ENCODE measurements at regions not wholly inside any gene's neighbourhood (a gene's known extent, or its start where the extent isn't known, plus 50 kb on each side); places are given as distances from the start of the nearest gene placed in this dataset.
"Not testable (repeated sequence)": the region's sequence is repeated elsewhere in the genome, so short reads cannot be mapped to it uniquely, and the experiment has no call there.

DNA sequence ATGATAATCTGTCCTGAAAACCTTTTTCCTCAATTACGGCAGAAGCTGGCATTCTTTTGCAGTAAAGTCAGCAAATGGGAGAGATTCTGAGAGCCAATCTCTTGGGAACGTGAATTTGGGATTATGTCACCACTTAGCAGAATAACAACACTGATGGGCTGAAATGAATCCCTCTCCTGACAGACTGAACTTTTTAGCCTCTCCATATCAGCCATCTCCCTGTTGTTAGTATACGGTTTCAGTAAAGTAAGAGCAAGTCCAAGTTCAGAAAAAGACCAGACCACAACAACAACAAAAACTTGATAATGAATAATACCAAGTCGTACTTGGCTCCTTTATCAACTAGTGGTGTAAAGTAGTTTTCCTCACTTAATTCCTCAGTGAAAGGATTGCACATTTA, 1048.8 kb downstream of the GATA3 start:
- WGBS, 2 donors, result 36 to 37% methylated on average over 4 of the region's 4 CpGs
- Histone ChIP-seq H3K36me3 (no peaks in the 10 kb centered on the region), H3K27ac (no peak overlapping the region), H3K4me3 (no peak overlapping the region), H3K27me3 (no peaks in the 10 kb centered on the region), H3K4me1 (no peaks in the 10 kb centered on the region), H3K9me3 (no peaks in the 10 kb centered on the region)
- intact Hi-C loops (cut with DNase I), result no loop called here
- FAIRE-seq, result no peak
- no peak for DNase-seq
- ATAC-seq, result no peak
- TF ChIP-seq, protein P1, sequence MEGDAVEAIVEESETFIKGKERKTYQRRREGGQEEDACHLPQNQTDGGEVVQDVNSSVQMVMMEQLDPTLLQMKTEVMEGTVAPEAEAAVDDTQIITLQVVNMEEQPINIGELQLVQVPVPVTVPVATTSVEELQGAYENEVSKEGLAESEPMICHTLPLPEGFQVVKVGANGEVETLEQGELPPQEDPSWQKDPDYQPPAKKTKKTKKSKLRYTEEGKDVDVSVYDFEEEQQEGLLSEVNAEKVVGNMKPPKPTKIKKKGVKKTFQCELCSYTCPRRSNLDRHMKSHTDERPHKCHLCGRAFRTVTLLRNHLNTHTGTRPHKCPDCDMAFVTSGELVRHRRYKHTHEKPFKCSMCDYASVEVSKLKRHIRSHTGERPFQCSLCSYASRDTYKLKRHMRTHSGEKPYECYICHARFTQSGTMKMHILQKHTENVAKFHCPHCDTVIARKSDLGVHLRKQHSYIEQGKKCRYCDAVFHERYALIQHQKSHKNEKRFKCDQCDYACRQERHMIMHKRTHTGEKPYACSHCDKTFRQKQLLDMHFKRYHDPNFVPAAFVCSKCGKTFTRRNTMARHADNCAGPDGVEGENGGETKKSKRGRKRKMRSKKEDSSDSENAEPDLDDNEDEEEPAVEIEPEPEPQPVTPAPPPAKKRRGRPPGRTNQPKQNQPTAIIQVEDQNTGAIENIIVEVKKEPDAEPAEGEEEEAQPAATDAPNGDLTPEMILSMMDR (IDR thresholded peaks at IDR 0.05), result no peak

DNA sequence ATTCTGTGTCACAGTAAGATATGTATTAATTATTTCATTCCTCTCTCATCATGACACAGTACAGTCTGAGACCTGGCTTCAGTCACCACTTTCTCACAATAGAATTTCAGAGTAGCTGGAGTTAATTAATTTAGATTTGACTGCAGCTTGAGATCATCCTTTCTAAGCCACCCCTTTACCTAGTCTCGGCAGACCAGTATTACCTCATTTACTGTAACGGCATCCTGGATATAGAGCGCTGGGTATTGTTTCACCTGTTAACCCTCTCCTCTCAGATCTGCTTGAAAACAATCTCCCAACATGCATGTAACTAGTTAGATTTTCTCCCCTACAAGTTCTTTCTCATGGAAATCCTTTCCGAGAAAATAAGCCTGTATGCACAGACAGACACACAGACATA, 1057.5 kb downstream of the GATA3 start:
- DNase-seq, result no peak
- no peak for FAIRE-seq
- Histone ChIP-seq H3K27me3 (peaks cover 0 to 8% (median 0%) of the 10 kb centered on the region in 4 donors), H3K4me1 (no peaks in the 10 kb centered on the region), H3K36me3 (no peaks in the 10 kb centered on the region), H3K27ac (no peak overlapping the region), H3K9me3 (no peaks in the 10 kb centered on the region), H3K4me3 (no peak overlapping the region)
- no peak for ATAC-seq
- TF ChIP-seq, protein P1 (IDR thresholded peaks at IDR 0.05), result no peak
- 12 to 15% methylated on average over 4 of the region's 4 CpGs for WGBS, 2 donors
- intact Hi-C loops (cut with DNase I), result no loop called here

DNA sequence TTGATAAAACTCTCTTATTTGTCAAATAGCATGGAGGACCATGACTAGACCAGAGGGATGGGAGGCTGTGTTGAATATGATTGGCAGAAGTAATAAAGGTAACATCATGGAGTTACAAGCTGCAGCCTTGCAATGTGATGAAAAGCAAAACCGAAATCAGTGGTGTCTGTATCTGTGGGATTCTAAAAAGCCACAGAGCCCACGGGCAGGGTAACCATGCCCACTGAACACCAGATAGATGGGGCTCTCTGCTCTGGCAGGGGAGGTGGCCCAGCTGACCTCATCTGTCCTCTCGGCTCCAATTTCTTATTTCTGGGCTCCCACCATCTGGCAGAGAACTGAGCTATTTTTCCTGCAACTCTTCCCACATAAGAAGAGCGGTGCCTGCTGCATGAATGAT, 1072.2 kb downstream of the GATA3 start:
- Histone ChIP-seq H3K9me3 (no peaks in the 10 kb centered on the region), H3K36me3 (no peaks in the 10 kb centered on the region), H3K4me1 (no peaks in the 10 kb centered on the region), H3K27me3 (no peaks in the 10 kb centered on the region), H3K4me3 (no peak overlapping the region), H3K27ac (no peak overlapping the region)
- TF ChIP-seq, protein P1 (IDR thresholded peaks at IDR 0.05), result no peak
- ATAC-seq (no peak), DNase-seq (no peak), FAIRE-seq (no peak)
- 44 to 61% methylated on average over 4 of the region's 4 CpGs for WGBS, 2 donors
- intact Hi-C loops (cut with DNase I), result no loop called here

GRCh38 chr10:9137368-9137767, 1082.9 kb downstream of the GATA3 start:
- Histone ChIP-seq H3K9me3 (no peaks in the 10 kb centered on the region), H3K36me3 (no peaks in the 10 kb centered on the region), H3K4me3 (no peak overlapping the region), H3K4me1 (no peaks in the 10 kb centered on the region), H3K27me3 (no peaks in the 10 kb centered on the region), H3K27ac (no peak overlapping the region)
- ATAC-seq (no peak), FAIRE-seq (no peak), DNase-seq (no peak)
- TF ChIP-seq, protein P1 (IDR thresholded peaks at IDR 0.05), result no peak
- intact Hi-C loops (cut with DNase I), result no loop called here
- 30% methylated on average over 2 of the region's 2 CpGs for WGBS, 2 donors

- H3K27me3 ChIP-seq; H3K36me3 ChIP-seq; ATAC-seq; DNase-seq; H3K4me3 ChIP-seq; H3K27ac ChIP-seq; intact Hi-C loops (cut with DNase I); H3K4me1 ChIP-seq; H3K9me3 ChIP-seq; FAIRE-seq: not testable (repeated sequence)
- WGBS, 2 donors, result 95 to 100% methylated on average over 1 of the region's 1 CpG
Measured at GRCh38 chr10:9138829-9139228, 1084.3 kb downstream of the GATA3 start.

DNA sequence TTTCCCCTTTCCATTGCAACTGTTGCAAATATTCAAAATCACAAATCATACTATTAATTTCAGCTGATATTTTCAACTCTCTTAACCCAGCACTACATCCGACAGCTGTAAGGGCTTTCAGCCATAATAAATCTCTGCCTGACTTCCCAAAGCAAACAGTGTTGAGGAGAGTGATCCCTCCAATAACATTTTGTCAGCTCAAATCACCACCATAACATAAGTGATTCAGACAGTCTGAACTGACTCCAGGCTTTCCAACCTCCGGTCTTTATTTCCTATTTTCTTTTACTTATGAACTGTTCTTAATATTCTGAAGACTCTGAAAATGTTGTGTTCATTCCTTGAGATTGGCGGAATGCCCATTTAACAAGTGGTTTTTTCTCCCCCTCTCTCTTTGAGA, 1085.9 kb downstream of the GATA3 start:
- H3K9me3 ChIP-seq, result no peaks in the 10 kb centered on the region
- H3K4me1 ChIP-seq, result no peaks in the 10 kb centered on the region
- DNase-seq, result no peak
- no peak for FAIRE-seq
- WGBS, 2 donors, result 25 to 42% methylated on average over 3 of the region's 3 CpGs
- H3K27ac ChIP-seq, result no peak overlapping the region
- TF ChIP-seq, protein P1 (IDR thresholded peaks at IDR 0.05), result no peak
- no peaks in the 10 kb centered on the region for H3K36me3 ChIP-seq
- intact Hi-C loops (cut with DNase I), result no loop called here
- H3K27me3 ChIP-seq, result no peaks in the 10 kb centered on the region
- ATAC-seq, result peak in 2 of 4 donors; percentile 45 to 60
- no peak overlapping the region for H3K4me3 ChIP-seq
